ENCODE measurements at regions not wholly inside any gene's neighbourhood (a gene's known extent, or its start where the extent isn't known, plus 50 kb on each side); places are given as distances from the start of the nearest gene placed in this dataset.
A peak's percentile ranks its signal among the peaks of the same experiment; 100 is the strongest.

- Mint-ChIP-seq H3K36me3 (ENCODE audit: low read depth) (no peaks in the 10 kb centered on the region), H3K27ac (peak overlapping the region; percentile 5), H3K4me1 (peaks cover 19% of the 10 kb centered on the region), H3K4me3 (no peak overlapping the region), H3K27me3 (ENCODE audit: low read depth, poor library complexity) (no peaks in the 10 kb centered on the region), H3K9me3 (no peaks in the 10 kb centered on the region)
- TF ChIP-seq CTCF (IDR thresholded peaks at IDR 0.05) = no peak
- DNase-seq = no peak
Observed at GRCh38 chr6:112432853-112433252, 85.7 kb downstream of the RFPL4B start.

- Mint-ChIP-seq H3K36me3 (ENCODE audit: low read depth) (no peaks in the 10 kb centered on the region), H3K4me1 (peaks cover 19% of the 10 kb centered on the region), H3K27me3 (ENCODE audit: low read depth, poor library complexity) (no peaks in the 10 kb centered on the region), H3K27ac (no peak overlapping the region), H3K4me3 (no peak overlapping the region), H3K9me3 (no peaks in the 10 kb centered on the region)
- no peak for TF ChIP-seq CTCF (IDR thresholded peaks at IDR 0.05)
- DNase-seq = no peak
Observed at GRCh38 chr6:112433457-112433856, 86.3 kb downstream of the RFPL4B start.

- Mint-ChIP-seq H3K27me3 (ENCODE audit: low read depth, poor library complexity) (no peaks in the 10 kb centered on the region), H3K9me3 (no peaks in the 10 kb centered on the region), H3K4me3 (no peak overlapping the region), H3K27ac (no peak overlapping the region), H3K4me1 (peaks cover 11% of the 10 kb centered on the region), H3K36me3 (ENCODE audit: low read depth) (no peaks in the 10 kb centered on the region)
- no peak for TF ChIP-seq CTCF (IDR thresholded peaks at IDR 0.05)
- no peak for DNase-seq
Observed at GRCh38 chr6:112434896-112435435, 87.8 kb downstream of the RFPL4B start.

- peak; percentile 3 for DNase-seq
- Mint-ChIP-seq H3K36me3 (ENCODE audit: low read depth) (no peaks in the 10 kb centered on the region), H3K4me3 (no peak overlapping the region), H3K27ac (no peak overlapping the region), H3K9me3 (no peaks in the 10 kb centered on the region), H3K27me3 (ENCODE audit: low read depth, poor library complexity) (no peaks in the 10 kb centered on the region), H3K4me1 (peaks cover 11% of the 10 kb centered on the region)
- TF ChIP-seq CTCF (IDR thresholded peaks at IDR 0.05) = no peak
Observed at GRCh38 chr6:112437058-112437457, 89.9 kb downstream of the RFPL4B start.

GRCh38 chr6:112439010-112439409 is 91.9 kb downstream of the RFPL4B start:
- no peaks in the 10 kb centered on the region for H3K9me3 Mint-ChIP-seq
- no peaks in the 10 kb centered on the region for H3K27me3 Mint-ChIP-seq (ENCODE audit: low read depth, poor library complexity)
- peaks cover 14% of the 10 kb centered on the region for H3K4me1 Mint-ChIP-seq
- no peak for TF ChIP-seq CTCF (IDR thresholded peaks at IDR 0.05)
- H3K27ac Mint-ChIP-seq = no peak overlapping the region
- DNase-seq = no peak
- H3K4me3 Mint-ChIP-seq = no peak overlapping the region
- no peaks in the 10 kb centered on the region for H3K36me3 Mint-ChIP-seq (ENCODE audit: low read depth)

- no peak for DNase-seq
- Mint-ChIP-seq H3K4me3 (no peak overlapping the region), H3K27ac (no peak overlapping the region), H3K36me3 (ENCODE audit: low read depth) (no peaks in the 10 kb centered on the region), H3K4me1 (peaks cover 14% of the 10 kb centered on the region), H3K27me3 (ENCODE audit: low read depth, poor library complexity) (no peaks in the 10 kb centered on the region), H3K9me3 (no peaks in the 10 kb centered on the region)
- no peak for TF ChIP-seq CTCF (IDR thresholded peaks at IDR 0.05)
Observed at GRCh38 chr6:112439432-112439831, 92.3 kb downstream of the RFPL4B start.

Measured in nephron progenitor cell (in vitro differentiated cells).